RWPE2 (cell line): ENCODE measurements at regions not wholly inside any gene's neighbourhood (a gene's known extent, or its start where the extent isn't known, plus 50 kb on each side); places are given as distances from the start of the nearest gene placed in this dataset.

Experiments
- ATAC-seq: fragments of 200-7000 bp; cut with Tn5 transposase; 3 replicates; pipeline ENCODE4 v1.9.1; 2021; ENCODE audit warnings: low read depth
- DNase-seq: peaks from one replicate; pipeline ENCODE4 v3.0.0-alpha.2; 2020; ENCODE audit warnings: low spot score
- H3K27ac ChIP-seq: fragments of 450-650 bp; 2 replicates; pipeline ENCODE4 v1.5.1; 2017; ENCODE audit warnings: mild to moderate bottlenecking; ENCODE audit not compliant: poor library complexity, severe bottlenecking
- H3K27me3 ChIP-seq: fragments of 250-450 bp; sonication (Bioruptor Pico); 2 replicates; pipeline ENCODE4 v1.5.1; 2021; ENCODE audit warnings: mild to moderate bottlenecking, moderate library complexity; ENCODE audit not compliant: insufficient read depth, poor library complexity, severe bottlenecking
- H3K36me3 ChIP-seq: fragments of 250-450 bp; sonication (Bioruptor Pico); 2 replicates; pipeline ENCODE4 v1.5.1; 2020; ENCODE audit warnings: low read depth, mild to moderate bottlenecking, moderate library complexity
- H3K4me1 ChIP-seq: fragments of 250-450 bp; sonication (Bioruptor Pico); 2 replicates; pipeline ENCODE4 v1.5.1; 2021; ENCODE audit warnings: mild to moderate bottlenecking, moderate library complexity; ENCODE audit not compliant: insufficient read depth, poor library complexity, severe bottlenecking
- H3K4me3 ChIP-seq: fragments of 250-450 bp; sonication (Bioruptor Pico); 2 replicates; pipeline ENCODE4 v1.5.1; 2021; ENCODE audit warnings: mild to moderate bottlenecking, moderate library complexity; ENCODE audit not compliant: severe bottlenecking
- H3K9me3 ChIP-seq: fragments of 250-450 bp; sonication (Bioruptor Pico); 2 replicates; pipeline ENCODE4 v1.5.1; 2021; ENCODE audit warnings: mild to moderate bottlenecking, moderate library complexity; ENCODE audit not compliant: severe bottlenecking
- TF ChIP-seq, protein P1 (sequence below): fragments of 450-650 bp; IDR thresholded peaks from one replicate; pipeline ENCODE4 v1.5.1; 2017; ENCODE audit warnings: mild to moderate bottlenecking, moderate library complexity; ENCODE audit not compliant: poor library complexity, severe bottlenecking

DNA sequence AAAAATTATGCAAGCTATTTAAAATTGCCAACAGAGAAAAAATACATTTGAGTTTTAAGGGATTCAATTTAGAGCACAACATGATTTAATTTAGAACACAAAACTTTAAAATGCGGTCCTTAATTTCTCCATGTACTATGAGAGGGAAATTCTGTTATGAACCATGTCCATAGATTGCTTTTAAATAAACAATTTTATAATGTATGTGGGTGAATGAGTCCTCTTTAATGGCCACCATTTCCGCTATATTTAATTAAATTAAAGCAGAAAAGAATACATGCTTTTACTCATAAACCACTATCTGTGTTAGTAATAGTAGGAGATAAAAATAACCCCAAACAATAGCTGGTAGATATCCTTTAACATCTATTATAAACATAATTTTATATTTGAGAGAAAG is 914.6 kb downstream of the LTN1 start:
- ATAC-seq (no peak), DNase-seq (no peak)
- Histone ChIP-seq H3K36me3 (no peaks in the 10 kb centered on the region), H3K27ac (no peak overlapping the region), H3K4me1 (no peaks in the 10 kb centered on the region), H3K4me3 (no peak overlapping the region), H3K9me3 (no peaks in the 10 kb centered on the region), H3K27me3 (no peaks in the 10 kb centered on the region)
- TF ChIP-seq, protein P1, sequence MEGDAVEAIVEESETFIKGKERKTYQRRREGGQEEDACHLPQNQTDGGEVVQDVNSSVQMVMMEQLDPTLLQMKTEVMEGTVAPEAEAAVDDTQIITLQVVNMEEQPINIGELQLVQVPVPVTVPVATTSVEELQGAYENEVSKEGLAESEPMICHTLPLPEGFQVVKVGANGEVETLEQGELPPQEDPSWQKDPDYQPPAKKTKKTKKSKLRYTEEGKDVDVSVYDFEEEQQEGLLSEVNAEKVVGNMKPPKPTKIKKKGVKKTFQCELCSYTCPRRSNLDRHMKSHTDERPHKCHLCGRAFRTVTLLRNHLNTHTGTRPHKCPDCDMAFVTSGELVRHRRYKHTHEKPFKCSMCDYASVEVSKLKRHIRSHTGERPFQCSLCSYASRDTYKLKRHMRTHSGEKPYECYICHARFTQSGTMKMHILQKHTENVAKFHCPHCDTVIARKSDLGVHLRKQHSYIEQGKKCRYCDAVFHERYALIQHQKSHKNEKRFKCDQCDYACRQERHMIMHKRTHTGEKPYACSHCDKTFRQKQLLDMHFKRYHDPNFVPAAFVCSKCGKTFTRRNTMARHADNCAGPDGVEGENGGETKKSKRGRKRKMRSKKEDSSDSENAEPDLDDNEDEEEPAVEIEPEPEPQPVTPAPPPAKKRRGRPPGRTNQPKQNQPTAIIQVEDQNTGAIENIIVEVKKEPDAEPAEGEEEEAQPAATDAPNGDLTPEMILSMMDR: no peak

DNA sequence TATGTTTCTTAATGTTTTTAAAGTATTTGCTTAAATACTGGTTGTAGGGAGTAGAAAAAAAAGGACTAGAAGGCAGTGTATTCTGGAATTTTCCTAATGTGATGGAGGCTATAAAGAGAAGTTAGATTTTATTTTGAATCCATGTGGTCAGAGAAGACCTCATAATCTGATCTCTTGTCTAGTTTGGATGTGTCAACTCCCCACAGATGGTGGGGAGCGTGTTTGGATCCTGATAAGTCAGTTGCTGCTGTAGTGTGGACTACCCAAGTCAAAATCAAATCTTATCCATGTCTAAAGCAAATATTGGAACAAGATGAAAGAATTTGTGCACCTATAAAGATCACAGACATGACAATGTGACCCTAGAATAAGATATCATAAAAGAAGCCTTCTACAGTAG is 918.0 kb downstream of the LTN1 start:
- H3K4me3 ChIP-seq: no peak overlapping the region
- H3K36me3 ChIP-seq: no peaks in the 10 kb centered on the region
- no peak for ATAC-seq
- no peak overlapping the region for H3K27ac ChIP-seq
- no peaks in the 10 kb centered on the region for H3K9me3 ChIP-seq
- H3K4me1 ChIP-seq: no peaks in the 10 kb centered on the region
- DNase-seq: no peak
- TF ChIP-seq, protein P1: no peak
- no peaks in the 10 kb centered on the region for H3K27me3 ChIP-seq

DNA sequence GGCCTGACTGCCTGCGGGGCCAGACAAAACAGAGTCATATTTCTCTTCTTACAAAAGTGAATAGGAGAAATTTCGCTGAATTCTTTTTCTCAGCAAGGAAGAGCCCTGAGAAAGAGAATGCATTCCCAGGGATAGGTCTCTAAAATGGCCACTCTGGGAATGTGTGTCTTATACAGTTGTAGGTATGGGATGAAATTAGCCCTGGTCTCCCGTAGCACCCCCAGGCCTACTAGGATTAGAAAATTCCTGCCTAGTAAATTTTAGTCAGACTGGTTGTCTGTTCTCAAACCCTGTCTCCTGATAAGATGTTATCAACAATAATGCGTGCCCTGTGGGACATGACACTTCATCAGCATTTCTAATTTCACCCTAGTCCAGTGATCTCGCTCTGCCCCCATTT is 920.1 kb downstream of the LTN1 start:
- TF ChIP-seq, protein P1: no peak
- Histone ChIP-seq H3K4me1 (no peaks in the 10 kb centered on the region), H3K9me3 (no peaks in the 10 kb centered on the region), H3K27ac (no peak overlapping the region), H3K4me3 (no peak overlapping the region), H3K27me3 (no peaks in the 10 kb centered on the region), H3K36me3 (no peaks in the 10 kb centered on the region)
- ATAC-seq (no peak), DNase-seq (no peak)

DNA sequence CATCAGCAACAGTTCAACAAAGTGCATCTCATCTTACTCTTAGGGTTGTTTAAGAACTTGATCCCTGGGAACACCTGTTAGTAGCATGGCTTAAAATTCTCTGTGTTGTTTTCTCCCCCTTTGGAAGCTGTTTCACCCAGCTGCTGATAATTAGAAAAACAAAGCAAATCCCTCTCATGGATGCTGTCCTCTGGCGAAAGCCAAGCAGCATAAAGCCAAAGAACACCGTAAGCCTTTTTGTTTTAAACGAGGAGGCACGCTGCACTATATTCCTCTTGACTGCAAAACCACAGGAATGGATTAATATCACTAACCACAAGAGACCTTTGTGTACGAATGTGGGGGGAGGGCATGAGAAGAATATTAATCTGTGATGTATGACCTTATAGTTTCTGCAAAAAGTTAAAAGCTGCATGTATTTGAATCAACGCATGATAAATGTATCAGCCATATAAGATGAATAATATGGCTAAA is 923.2 kb downstream of the LTN1 start:
- TF ChIP-seq, protein P1: no peak
- no peaks in the 10 kb centered on the region for H3K4me1 ChIP-seq
- H3K9me3 ChIP-seq: no peaks in the 10 kb centered on the region
- no peak overlapping the region for H3K27ac ChIP-seq
- H3K27me3 ChIP-seq: no peaks in the 10 kb centered on the region
- H3K36me3 ChIP-seq: no peaks in the 10 kb centered on the region
- no peak overlapping the region for H3K4me3 ChIP-seq
- no peak for DNase-seq
- ATAC-seq: no peak

DNA sequence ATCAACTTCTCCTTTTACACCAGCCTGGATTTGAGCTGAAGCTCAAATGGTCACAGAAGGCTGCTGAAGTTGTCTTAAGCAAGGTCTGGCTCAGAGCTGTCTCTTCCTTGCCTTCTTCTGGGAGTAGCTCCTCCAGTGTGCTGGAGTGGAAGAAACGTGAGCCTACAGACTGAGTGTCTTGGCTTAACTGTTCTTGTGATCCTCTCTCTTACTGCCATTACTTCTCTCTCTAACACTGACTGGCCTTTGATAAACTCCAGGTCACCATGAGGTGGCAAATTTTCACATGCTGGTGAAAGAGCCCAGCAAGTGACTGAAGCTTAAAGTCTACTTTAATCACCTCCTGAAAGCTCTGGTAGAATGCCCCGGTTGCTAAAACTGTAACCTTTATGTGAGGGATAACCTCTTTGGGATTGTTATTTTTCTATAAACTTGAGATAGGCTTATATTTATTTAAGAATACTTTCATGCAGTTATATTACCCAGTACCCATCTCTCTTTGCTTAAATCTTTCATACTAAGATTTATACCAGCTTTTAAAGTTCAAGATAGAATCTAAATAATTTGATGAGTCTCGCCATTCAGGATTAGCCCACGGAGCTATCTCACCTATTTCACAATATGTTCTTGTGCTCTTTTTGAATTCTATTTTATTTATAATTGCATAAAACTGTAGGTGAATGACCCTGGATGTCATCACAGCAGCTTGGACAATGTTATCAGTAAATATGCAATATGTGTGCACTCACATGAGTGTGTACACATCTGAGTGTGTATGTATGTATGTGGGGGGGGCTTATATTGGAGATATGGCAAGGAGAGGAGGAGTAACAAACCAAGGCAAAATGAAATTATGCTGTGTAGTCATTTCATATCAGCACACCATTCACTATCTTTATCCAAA is 924.0 kb downstream of the LTN1 start:
- Histone ChIP-seq H3K4me1 (no peaks in the 10 kb centered on the region), H3K9me3 (no peaks in the 10 kb centered on the region), H3K27ac (no peak overlapping the region), H3K36me3 (no peaks in the 10 kb centered on the region), H3K27me3 (no peaks in the 10 kb centered on the region), H3K4me3 (no peak overlapping the region)
- DNase-seq: no peak
- TF ChIP-seq, protein P1: no peak
- ATAC-seq: no peak
